ENCODE measurements at regions not wholly inside any gene's neighbourhood (a gene's known extent, or its start where the extent isn't known, plus 50 kb on each side); places are given as distances from the start of the nearest gene placed in this dataset.

GRCh38 chr1:59058665-59059439, 238.0 kb upstream of the FGGY start:
- H3K27ac ChIP-seq: no peak overlapping the region

DNA sequence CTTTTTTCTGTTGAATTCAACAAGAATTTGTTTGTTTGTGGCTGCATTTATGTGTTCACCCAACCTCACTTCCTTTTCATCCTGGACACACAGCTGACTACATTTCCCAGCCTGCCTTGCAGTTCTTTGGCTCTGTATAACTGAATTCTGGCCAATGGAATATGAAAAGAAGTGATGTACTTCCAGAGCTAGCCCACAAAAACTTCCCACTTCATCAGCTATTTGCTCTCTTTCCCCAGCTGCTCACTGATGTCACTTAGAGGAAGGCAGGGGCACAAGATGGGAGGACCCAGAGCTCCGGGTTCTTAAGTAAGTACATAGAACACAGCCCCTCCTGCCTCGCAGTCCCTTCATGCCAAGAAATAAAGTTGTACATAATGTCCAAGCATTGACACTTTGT, 235.0 kb upstream of the FGGY start:
- no peaks in the 10 kb centered on the region for H3K27me3 ChIP-seq
- intact Hi-C loops (cut with DNase I): no loop called here
- DNase-seq: no peak
- no peaks in the 10 kb centered on the region for H3K9me3 ChIP-seq
- peak; percentile 76 for ATAC-seq
- H3K4me1 ChIP-seq: peaks cover 5% of the 10 kb centered on the region
- H3K4me3 ChIP-seq: peak overlapping the region; percentile 22
- H3K27ac ChIP-seq: peak overlapping the region; percentile 74
- TF ChIP-seq, protein P1, sequence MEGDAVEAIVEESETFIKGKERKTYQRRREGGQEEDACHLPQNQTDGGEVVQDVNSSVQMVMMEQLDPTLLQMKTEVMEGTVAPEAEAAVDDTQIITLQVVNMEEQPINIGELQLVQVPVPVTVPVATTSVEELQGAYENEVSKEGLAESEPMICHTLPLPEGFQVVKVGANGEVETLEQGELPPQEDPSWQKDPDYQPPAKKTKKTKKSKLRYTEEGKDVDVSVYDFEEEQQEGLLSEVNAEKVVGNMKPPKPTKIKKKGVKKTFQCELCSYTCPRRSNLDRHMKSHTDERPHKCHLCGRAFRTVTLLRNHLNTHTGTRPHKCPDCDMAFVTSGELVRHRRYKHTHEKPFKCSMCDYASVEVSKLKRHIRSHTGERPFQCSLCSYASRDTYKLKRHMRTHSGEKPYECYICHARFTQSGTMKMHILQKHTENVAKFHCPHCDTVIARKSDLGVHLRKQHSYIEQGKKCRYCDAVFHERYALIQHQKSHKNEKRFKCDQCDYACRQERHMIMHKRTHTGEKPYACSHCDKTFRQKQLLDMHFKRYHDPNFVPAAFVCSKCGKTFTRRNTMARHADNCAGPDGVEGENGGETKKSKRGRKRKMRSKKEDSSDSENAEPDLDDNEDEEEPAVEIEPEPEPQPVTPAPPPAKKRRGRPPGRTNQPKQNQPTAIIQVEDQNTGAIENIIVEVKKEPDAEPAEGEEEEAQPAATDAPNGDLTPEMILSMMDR (IDR thresholded peaks at IDR 0.05): no peak
- H3K36me3 ChIP-seq: no peaks in the 10 kb centered on the region

More at GRCh38 chr1:59058665-59059439, 238.0 kb upstream of the FGGY start:
- ATAC-seq (no peak), DNase-seq (no peak)
- Histone ChIP-seq H3K27me3 (no peaks in the 10 kb centered on the region), H3K4me3 (no peak overlapping the region), H3K4me1 (peaks cover 5% of the 10 kb centered on the region), H3K36me3 (no peaks in the 10 kb centered on the region), H3K9me3 (no peaks in the 10 kb centered on the region)
- TF ChIP-seq, protein P1 (IDR thresholded peaks at IDR 0.05): no peak
- intact Hi-C loops (cut with DNase I): no loop called here

GRCh38 chr1:59062743-59063142, 234.2 kb upstream of the FGGY start:
- no peaks in the 10 kb centered on the region for H3K4me1 ChIP-seq
- no peak overlapping the region for H3K4me3 ChIP-seq
- peak overlapping the region; percentile 74 for H3K27ac ChIP-seq
- TF ChIP-seq, protein P1 (IDR thresholded peaks at IDR 0.05): no peak
- H3K36me3 ChIP-seq: no peaks in the 10 kb centered on the region
- DNase-seq (no peak), ATAC-seq (peak; percentile 29)
- H3K27me3 ChIP-seq: no peaks in the 10 kb centered on the region
- intact Hi-C loops (cut with DNase I): no loop called here
- H3K9me3 ChIP-seq: no peaks in the 10 kb centered on the region

DNA sequence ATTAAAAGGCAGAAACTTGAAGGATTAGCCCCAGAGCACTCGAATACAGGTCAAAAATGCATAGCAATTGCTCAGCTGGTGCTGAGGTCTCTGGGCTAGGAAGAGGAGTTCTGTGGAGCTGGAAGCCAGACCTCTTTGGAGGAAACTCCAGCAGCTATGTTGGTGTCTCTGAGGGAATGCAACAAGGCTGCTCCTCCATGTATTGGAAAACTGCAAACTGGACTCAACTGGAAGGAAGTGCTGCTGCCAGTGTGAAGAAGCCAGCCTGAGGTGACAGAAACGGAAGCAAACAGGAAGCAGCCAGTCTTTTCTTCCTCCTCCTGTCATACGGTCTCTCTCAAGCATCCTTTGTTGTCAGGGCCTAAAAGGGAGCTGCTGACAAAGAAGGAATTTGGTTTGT, 233.4 kb upstream of the FGGY start:
- H3K4me3 ChIP-seq: no peak overlapping the region
- no peaks in the 10 kb centered on the region for H3K36me3 ChIP-seq
- no peaks in the 10 kb centered on the region for H3K9me3 ChIP-seq
- intact Hi-C loops (cut with DNase I): no loop called here
- TF ChIP-seq, protein P1 (IDR thresholded peaks at IDR 0.05): no peak
- H3K27me3 ChIP-seq: no peaks in the 10 kb centered on the region
- DNase-seq (no peak), ATAC-seq (no peak)
- H3K4me1 ChIP-seq: no peaks in the 10 kb centered on the region
- no peak overlapping the region for H3K27ac ChIP-seq

- ATAC-seq: no peak
- intact Hi-C loops (cut with DNase I): no loop called here
- TF ChIP-seq, protein P1 (IDR thresholded peaks at IDR 0.05): no peak
Observed at GRCh38 chr1:59064592-59064991, 232.3 kb upstream of the FGGY start.

More at GRCh38 chr1:59064592-59064991, 232.3 kb upstream of the FGGY start:
- DNase-seq: no peak
- no peaks in the 10 kb centered on the region for H3K9me3 ChIP-seq
- H3K36me3 ChIP-seq: no peaks in the 10 kb centered on the region
- no peaks in the 10 kb centered on the region for H3K4me1 ChIP-seq
- H3K27ac ChIP-seq: no peak overlapping the region
- H3K27me3 ChIP-seq: no peaks in the 10 kb centered on the region
- no peak overlapping the region for H3K4me3 ChIP-seq
